Ovary (tissue), 7 donors: ENCODE measurements at regions not wholly inside any gene's neighbourhood (a gene's known extent, or its start where the extent isn't known, plus 50 kb on each side); places are given as distances from the start of the nearest gene placed in this dataset.

Source experiments
- DNase-seq, 5 donors: peaks; one replicate each; pipeline ENCODE4 v3.0.0-alpha.2; 2019 to 2020
- H3K27ac ChIP-seq, 2 donors: fragments of 200-600 bp; one replicate each; pipeline versions ENCODE4 v1.5.1 to v1.8.0; 2019 to 2022
- H3K27me3 ChIP-seq: fragments of 200-600 bp; one replicate; pipeline ENCODE4 v1.8.0; 2022
- H3K36me3 ChIP-seq: fragments of 200-600 bp; sonication (generic); one replicate; pipeline ENCODE4 v1.5.1; 2019
- H3K4me1 ChIP-seq: one replicate; pipeline ENCODE4 v1.8.1; 2013; ENCODE audit warnings: mild to moderate bottlenecking, moderate library complexity; ENCODE audit not compliant: insufficient read depth
- H3K4me3 ChIP-seq: fragments of 200-600 bp; sonication (generic); one replicate; pipeline ENCODE4 v1.5.1; 2017
- H3K9me3 ChIP-seq, 2 donors: fragments of 200-600 bp in 1 of 2; sonication (generic) in 1 of 2; one replicate each; pipeline versions ENCODE4 v1.5.1 to v1.8.1; 2013 to 2019; ENCODE audit warnings: mild to moderate bottlenecking in 1 of 2, moderate library complexity in 1 of 2
- EP300 ChIP-seq: sonication (generic); formaldehyde crosslinking; IDR thresholded peaks from one replicate; pipeline ENCODE4 v1.6.1; 2017; ENCODE audit warnings: antibody characterized with exemption
- POLR2A ChIP-seq: fragments of 450-650 bp; IDR thresholded peaks from one replicate; pipeline ENCODE4 v1.6.1; 2017; ENCODE audit warnings: antibody characterized with exemption, mild to moderate bottlenecking, moderate library complexity
- WGBS, 3 donors: extraction: QIAGEN DNeasy Blood & Tissue Kit in 1 of 3; methylation state at CpG; one replicate each; pipeline versions ENCODE4 v1.1.5 to v1.1.7; 2013 to 2017; 5-methylcytosine and 5-hydroxymethylcytosine counted together
- intact Hi-C, 4 donors: fragments of 100-400 bp; cut with DNase I; formaldehyde crosslinking; loops; one replicate each; pipeline versions ENCODE4 v1.11.0 to v1.15.1; 2022 to 2023
- TF ChIP-seq, protein P1 (sequence below), 3 donors: fragments of 450-650 bp in 2 of 3; fragments of 200-600 bp in 1 of 3; IDR thresholded peaks; one replicate each; pipeline versions ENCODE4 v1.5.1 to v1.8.0; 2016 to 2022; ENCODE audit warnings: antibody characterized with exemption in 3 of 3, mild to moderate bottlenecking in 1 of 3
- donor health status: DM: no; HTN: no; CAD: no; lungs with moderate emphysema.
- donor health status: DM: no; HTN: no; CAD: no.
- donor health status: Bipolar disorder and iron deficiency.
- donor health status: DM: no; HTN: no; CAD: no.
- donor health status: DM: yes; HTN: yes; CAD: no.

DNA sequence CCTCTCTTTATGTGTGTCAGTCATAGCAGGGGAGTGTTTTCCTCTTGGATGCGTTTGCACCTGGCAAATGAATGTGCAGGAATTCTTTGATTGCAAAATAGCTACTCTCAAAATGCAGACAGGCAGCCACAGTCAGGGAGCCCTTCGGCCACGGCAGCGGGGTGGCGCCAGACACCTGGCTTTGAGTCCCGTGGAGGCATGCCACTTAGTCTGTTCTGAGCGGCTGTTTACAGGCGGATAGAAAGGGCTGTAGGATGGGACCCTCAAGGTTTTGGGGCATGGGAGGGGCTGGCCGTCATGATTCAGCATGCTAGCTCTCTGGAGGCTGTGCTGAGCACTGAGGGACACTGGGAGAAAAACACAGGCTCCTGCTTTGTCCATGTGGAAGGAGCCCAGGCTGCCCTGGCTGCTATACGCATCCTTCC is 117.1 kb downstream of the SLC25A47 start:
- DNase-seq: peak; percentile 72 to 79 (median 75)
- Histone ChIP-seq H3K36me3 (no peaks in the 10 kb centered on the region), H3K4me1 (peaks cover 12% of the 10 kb centered on the region), H3K27ac (peak overlapping the region in 1 of 2 donors; percentile 1), H3K9me3 (no peaks in the 10 kb centered on the region), H3K4me3 (no peak overlapping the region), H3K27me3 (no peaks in the 10 kb centered on the region)
- TF ChIP-seq, protein P1, sequence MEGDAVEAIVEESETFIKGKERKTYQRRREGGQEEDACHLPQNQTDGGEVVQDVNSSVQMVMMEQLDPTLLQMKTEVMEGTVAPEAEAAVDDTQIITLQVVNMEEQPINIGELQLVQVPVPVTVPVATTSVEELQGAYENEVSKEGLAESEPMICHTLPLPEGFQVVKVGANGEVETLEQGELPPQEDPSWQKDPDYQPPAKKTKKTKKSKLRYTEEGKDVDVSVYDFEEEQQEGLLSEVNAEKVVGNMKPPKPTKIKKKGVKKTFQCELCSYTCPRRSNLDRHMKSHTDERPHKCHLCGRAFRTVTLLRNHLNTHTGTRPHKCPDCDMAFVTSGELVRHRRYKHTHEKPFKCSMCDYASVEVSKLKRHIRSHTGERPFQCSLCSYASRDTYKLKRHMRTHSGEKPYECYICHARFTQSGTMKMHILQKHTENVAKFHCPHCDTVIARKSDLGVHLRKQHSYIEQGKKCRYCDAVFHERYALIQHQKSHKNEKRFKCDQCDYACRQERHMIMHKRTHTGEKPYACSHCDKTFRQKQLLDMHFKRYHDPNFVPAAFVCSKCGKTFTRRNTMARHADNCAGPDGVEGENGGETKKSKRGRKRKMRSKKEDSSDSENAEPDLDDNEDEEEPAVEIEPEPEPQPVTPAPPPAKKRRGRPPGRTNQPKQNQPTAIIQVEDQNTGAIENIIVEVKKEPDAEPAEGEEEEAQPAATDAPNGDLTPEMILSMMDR (IDR thresholded peaks at IDR 0.05): peak; percentile 27 to 78 (median 68)
- no peak for TF ChIP-seq EP300
- intact Hi-C loops: loop anchor here in 2 of 4 donors (5.0 to 10.0 kb wide), 2 partner anchors 205 to 1187 kb away; no protein-coding TSS in a partner anchor
- 3 to 9% (median 5%) methylated on average over 10 of the region's 10 CpGs for WGBS, 3 donors

DNA sequence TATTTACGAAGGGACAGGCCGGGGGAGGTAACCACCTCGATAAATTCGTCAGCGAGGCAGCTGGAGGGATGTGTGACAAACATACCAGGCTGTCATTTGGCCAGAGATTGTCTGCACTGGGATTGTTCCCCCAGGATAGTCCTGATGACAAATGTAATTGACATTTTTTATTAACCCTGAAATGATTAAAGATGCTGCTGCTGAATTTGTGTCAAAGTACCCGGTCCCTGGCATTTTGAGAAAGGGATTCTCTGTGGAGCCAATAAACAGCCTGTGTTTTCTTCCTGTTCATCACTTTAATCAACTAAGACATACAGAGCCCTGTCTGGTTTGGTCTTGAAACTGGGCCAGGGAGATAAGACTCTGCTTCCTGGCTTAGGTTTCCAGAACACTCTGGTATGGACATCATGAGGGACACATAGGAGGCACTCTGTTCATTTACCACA is 117.6 kb downstream of the SLC25A47 start:
- WGBS, 3 donors: 30 to 41% (median 32%) methylated on average over 6 of the region's 6 CpGs
- Histone ChIP-seq H3K27me3 (no peaks in the 10 kb centered on the region), H3K36me3 (no peaks in the 10 kb centered on the region), H3K9me3 (no peaks in the 10 kb centered on the region), H3K27ac (peak overlapping the region in 1 of 2 donors; percentile 1), H3K4me3 (no peak overlapping the region), H3K4me1 (peaks cover 12% of the 10 kb centered on the region)
- intact Hi-C loops: loop anchor here in 2 of 4 donors (5.0 to 10.0 kb wide), 2 partner anchors 204 to 1187 kb away; no protein-coding TSS in a partner anchor
- TF ChIP-seq EP300 (no peak), POLR2A (no peak)
- TF ChIP-seq, protein P1 (IDR thresholded peaks at IDR 0.05): no peak
- no peak for DNase-seq

DNA sequence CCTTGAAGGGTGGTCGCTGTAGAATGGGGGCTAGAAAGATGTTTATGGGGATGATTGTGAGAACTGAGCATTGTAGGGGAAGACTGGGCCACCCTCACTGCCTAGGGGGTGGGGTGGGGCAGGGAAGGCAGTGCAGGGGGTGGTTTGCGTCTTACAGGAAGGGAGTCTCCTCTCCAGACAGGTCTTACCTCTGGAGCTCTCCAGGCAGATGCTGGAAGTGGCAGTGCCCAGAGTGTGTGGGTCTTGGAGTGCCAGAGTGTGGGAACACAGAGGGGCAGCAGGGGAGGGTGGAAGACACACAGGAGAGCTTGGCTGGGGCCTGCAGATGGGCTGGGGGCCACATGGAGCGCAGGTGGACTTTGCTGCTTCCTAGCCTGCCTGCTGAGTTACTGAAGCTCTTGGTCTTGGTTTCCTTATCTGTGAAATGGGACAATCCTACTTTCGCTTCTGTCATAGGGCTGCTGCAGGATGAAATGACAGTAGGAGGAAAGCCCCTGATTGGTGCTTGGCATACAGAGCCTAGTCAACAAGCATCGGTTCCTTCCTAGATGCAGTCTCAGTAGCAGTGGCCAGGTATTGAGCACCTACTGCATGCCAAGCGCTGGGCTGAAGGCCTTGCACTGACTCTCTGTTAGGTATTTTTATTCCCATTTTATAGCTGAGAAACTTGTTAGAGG is 118.3 kb downstream of the SLC25A47 start:
- Histone ChIP-seq H3K27ac (no peak overlapping the region), H3K27me3 (no peaks in the 10 kb centered on the region), H3K36me3 (no peaks in the 10 kb centered on the region), H3K4me3 (no peak overlapping the region), H3K4me1 (peaks cover 12% of the 10 kb centered on the region), H3K9me3 (no peaks in the 10 kb centered on the region)
- DNase-seq: no peak
- WGBS, 3 donors: 82 to 92% (median 89%) methylated on average over 6 of the region's 6 CpGs
- intact Hi-C loops: loop anchor here in 2 of 4 donors (5.0 to 10.0 kb wide), 2 partner anchors 203 to 1186 kb away; no protein-coding TSS in a partner anchor
- TF ChIP-seq, protein P1 (IDR thresholded peaks at IDR 0.05): no peak
- TF ChIP-seq EP300 (no peak), POLR2A (no peak)

DNA sequence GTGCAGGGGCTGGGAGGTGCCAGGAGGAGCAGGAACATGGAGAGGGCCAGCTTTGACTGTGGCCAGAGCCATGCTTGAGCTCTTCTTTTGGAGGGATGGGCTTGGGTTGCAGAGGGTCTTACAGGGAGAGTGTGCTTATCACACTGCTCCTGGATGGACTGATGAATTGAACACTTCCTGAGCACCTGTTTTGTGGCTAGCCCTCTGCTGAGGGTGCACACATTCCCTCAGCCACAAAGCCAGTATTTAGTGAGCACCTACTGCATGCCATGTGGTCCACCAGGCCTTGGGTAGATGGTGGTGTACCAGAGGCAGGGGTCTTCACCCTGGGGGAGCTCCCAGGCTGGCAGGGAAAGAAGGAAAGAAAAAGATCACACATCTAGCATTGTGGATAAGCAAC is 118.9 kb downstream of the SLC25A47 start:
- no peaks in the 10 kb centered on the region for H3K27me3 ChIP-seq
- TF ChIP-seq POLR2A: no peak
- no peak for TF ChIP-seq EP300
- TF ChIP-seq, protein P1 (IDR thresholded peaks at IDR 0.05): no peak
- no peaks in the 10 kb centered on the region for H3K36me3 ChIP-seq
- H3K4me3 ChIP-seq: no peak overlapping the region
- H3K27ac ChIP-seq: no peak overlapping the region
- DNase-seq: no peak
- no peaks in the 10 kb centered on the region for H3K9me3 ChIP-seq
- peaks cover 12% of the 10 kb centered on the region for H3K4me1 ChIP-seq
- intact Hi-C loops: loop anchor here in 2 of 4 donors (5.0 to 10.0 kb wide), 2 partner anchors 203 to 1185 kb away; no protein-coding TSS in a partner anchor
